WERI-Rb-1 (cell line): ENCODE measurements at regions not wholly inside any gene's neighbourhood (a gene's known extent, or its start where the extent isn't known, plus 50 kb on each side); places are given as distances from the start of the nearest gene placed in this dataset.
A peak's percentile ranks its signal among the peaks of the same experiment; 100 is the strongest.

Experiments
- DNase-seq: peaks from one replicate; pipeline ENCODE4 v3.0.0-alpha.2; 2020
- H3K27ac ChIP-seq: fragments of 250-450 bp; sonication (Bioruptor Pico); 2 replicates; pipeline ENCODE4 v1.5.1; 2020; ENCODE audit warnings: mild to moderate bottlenecking, moderate library complexity
- H3K27me3 ChIP-seq: fragments of 250-450 bp; sonication (Bioruptor Pico); 2 replicates; pipeline ENCODE4 v1.5.1; 2021; ENCODE audit warnings: mild to moderate bottlenecking, low read depth, moderate library complexity; ENCODE audit not compliant: insufficient read depth, severe bottlenecking
- H3K36me3 ChIP-seq: fragments of 250-450 bp; sonication (Bioruptor Pico); 2 replicates; pipeline ENCODE4 v1.5.1; 2020; ENCODE audit warnings: mild to moderate bottlenecking, moderate library complexity
- H3K4me3 ChIP-seq: 2 replicates; pipeline ENCODE4 v1.5.1; 2011; ENCODE audit warnings: low read depth, mild to moderate bottlenecking, control low read depth, low read length
- H3K9me3 ChIP-seq: fragments of 250-450 bp; sonication (Bioruptor Pico); 2 replicates; pipeline ENCODE4 v1.5.1; 2021; ENCODE audit warnings: mild to moderate bottlenecking, moderate library complexity; ENCODE audit not compliant: severe bottlenecking
- CTCF ChIP-seq: IDR thresholded peaks from 2 replicates; pipeline ENCODE4 v1.5.1; 2011; ENCODE audit warnings: low read depth, mild to moderate bottlenecking, control low read depth, inconsistent platforms, low read length

DNA sequence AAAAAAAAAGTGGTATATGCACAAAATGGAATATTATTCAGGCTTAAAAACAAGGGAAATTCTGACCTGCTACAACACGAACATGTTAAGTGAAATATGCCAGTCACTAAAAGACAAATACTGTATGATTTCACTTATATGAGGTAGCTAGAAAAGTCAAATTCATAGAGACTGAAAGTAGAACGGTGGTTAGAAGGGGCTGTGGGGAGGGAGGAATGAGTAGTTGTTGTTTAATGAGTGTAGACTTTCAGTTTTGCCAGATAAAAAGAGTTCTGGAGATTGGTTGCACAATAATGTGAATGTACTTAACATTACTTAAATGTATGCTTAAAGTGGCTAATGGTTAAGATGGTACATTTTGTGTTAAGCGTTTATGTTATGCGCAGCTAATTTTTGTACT lies 79.5 kb upstream of the IL12B start:
- H3K9me3 ChIP-seq, result no peaks in the 10 kb centered on the region
- TF ChIP-seq CTCF, result no peak
- DNase-seq, result no peak
- no peak overlapping the region for H3K4me3 ChIP-seq
- no peak overlapping the region for H3K27ac ChIP-seq
- peaks cover 3% of the 10 kb centered on the region for H3K27me3 ChIP-seq
- H3K36me3 ChIP-seq, result no peaks in the 10 kb centered on the region

DNA sequence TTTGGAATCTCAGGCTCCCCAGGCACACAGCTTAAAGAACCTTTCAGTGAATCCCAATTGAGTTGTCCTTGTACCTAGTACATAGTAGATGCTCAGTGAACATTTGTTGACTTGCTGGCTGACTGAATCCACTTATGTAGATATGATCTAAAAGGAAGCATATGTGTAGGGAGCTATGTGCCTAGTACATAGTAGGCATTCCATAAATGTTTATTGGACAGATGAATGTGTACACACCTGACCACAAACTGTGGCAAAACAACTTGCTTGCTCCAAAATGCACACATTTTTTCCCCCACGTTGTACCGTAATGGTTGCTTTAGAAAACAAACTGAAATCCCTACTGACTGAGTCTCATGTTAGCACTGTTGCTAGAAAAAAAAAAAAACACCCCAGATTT lies 80.2 kb upstream of the IL12B start:
- no peak overlapping the region for H3K27ac ChIP-seq
- no peaks in the 10 kb centered on the region for H3K36me3 ChIP-seq

DNA sequence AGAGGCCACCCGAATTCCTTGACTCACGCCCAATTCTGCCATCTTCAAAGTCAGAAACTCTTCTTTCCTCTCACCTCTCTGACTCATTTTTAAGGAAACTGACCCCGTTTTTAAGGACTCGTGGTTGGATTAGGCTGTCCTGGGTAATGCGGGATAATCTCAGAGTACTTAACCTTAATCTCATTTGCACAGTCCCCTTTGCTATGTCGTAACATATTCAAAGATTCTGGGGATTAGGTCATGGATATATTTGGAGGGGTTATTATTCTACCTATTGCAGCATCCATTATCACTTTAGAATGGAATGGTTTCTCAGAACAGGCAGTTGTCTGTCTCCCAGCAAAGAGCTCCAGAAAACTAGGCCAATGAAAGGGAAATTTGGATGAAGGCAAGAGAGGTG lies 80.8 kb upstream of the IL12B start:
- TF ChIP-seq CTCF, result no peak
- Histone ChIP-seq H3K27me3 (peaks cover 3% of the 10 kb centered on the region), H3K9me3 (no peaks in the 10 kb centered on the region), H3K27ac (no peak overlapping the region), H3K4me3 (no peak overlapping the region), H3K36me3 (no peaks in the 10 kb centered on the region)
- DNase-seq, result peak; percentile 23

More for the DNA sequence above, 80.2 kb upstream of the IL12B start:
- no peak overlapping the region for H3K4me3 ChIP-seq
- no peak for DNase-seq
- no peaks in the 10 kb centered on the region for H3K9me3 ChIP-seq
- TF ChIP-seq CTCF, result no peak
- peaks cover 3% of the 10 kb centered on the region for H3K27me3 ChIP-seq

GRCh38 chr5:159412284-159413046 lies 82.2 kb upstream of the IL12B start:
- Histone ChIP-seq H3K4me3 (no peak overlapping the region), H3K27ac (no peak overlapping the region), H3K36me3 (no peaks in the 10 kb centered on the region), H3K27me3 (peaks cover 3% of the 10 kb centered on the region), H3K9me3 (no peaks in the 10 kb centered on the region)
- TF ChIP-seq CTCF, result no peak
- no peak for DNase-seq

DNA sequence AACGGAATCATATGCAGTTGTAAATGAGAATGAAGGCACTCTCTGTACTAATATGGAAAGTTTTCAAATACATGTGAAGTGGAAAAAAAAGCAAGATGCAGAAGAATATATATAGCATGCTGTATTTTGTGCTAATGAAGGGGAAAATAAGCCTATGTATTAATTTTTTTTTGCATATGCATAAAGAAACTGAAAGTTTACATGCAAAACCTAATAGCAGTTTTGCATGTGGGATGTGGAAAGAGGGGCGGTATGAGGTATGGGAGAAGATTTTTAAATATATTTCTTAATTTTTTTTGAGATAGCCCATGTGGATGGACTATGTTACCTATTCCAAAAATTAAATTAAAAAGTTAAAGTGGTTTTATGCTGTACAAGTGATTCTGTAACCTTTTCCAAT lies 83.7 kb upstream of the IL12B start:
- Histone ChIP-seq H3K9me3 (no peaks in the 10 kb centered on the region), H3K36me3 (no peaks in the 10 kb centered on the region), H3K27ac (no peak overlapping the region), H3K27me3 (peaks cover 3% of the 10 kb centered on the region), H3K4me3 (no peak overlapping the region)
- no peak for TF ChIP-seq CTCF
- no peak for DNase-seq

GRCh38 chr5:159415301-159415937 lies 85.1 kb upstream of the IL12B start:
- no peak overlapping the region for H3K27ac ChIP-seq
- H3K36me3 ChIP-seq, result no peaks in the 10 kb centered on the region
- no peaks in the 10 kb centered on the region for H3K9me3 ChIP-seq
- no peak for DNase-seq
- no peak for TF ChIP-seq CTCF
- H3K27me3 ChIP-seq, result peaks cover under 1% of the 10 kb centered on the region
- no peak overlapping the region for H3K4me3 ChIP-seq
